GM23338 (cell line): ENCODE measurements at regions not wholly inside any gene's neighbourhood (a gene's known extent, or its start where the extent isn't known, plus 50 kb on each side); places are given as distances from the start of the nearest gene placed in this dataset.

Experiments used
- ATAC-seq: fragments of 200-7000 bp; cut with Tn5 transposase; 3 replicates; pipeline ENCODE4 v1.9.1; 2020
- DNase-seq: peaks from one replicate; pipeline ENCODE4 v3.0.0-alpha.2; 2015; ENCODE audit warnings: low spot score
- H2AFZ ChIP-seq: fragments of 200-600 bp; sonication (generic); 2 replicates; pipeline ENCODE4 v1.8.0; 2016; ENCODE audit warnings: antibody characterized with exemption, mild to moderate bottlenecking, moderate library complexity
- H3F3A ChIP-seq: fragments of 200-600 bp; sonication (generic); replicated peaks from 2 replicates; pipeline ENCODE4 v1.8.0; 2017; ENCODE audit warnings: antibody characterized with exemption, mixed run types, low read depth
- H3K27ac ChIP-seq: fragments of 200-600 bp; sonication (generic); 2 replicates; pipeline ENCODE4 v1.6.1; 2016; ENCODE audit warnings: low read depth
- H3K27me3 ChIP-seq: fragments of 200-600 bp; sonication (generic); 2 replicates; pipeline ENCODE4 v1.8.0; 2016; ENCODE audit warnings: mild to moderate bottlenecking, mixed run types, moderate library complexity; ENCODE audit not compliant: insufficient read depth
- H3K36me3 ChIP-seq: fragments of 200-600 bp; sonication (generic); 2 replicates; pipeline ENCODE4 v1.8.0; 2016; ENCODE audit warnings: mild to moderate bottlenecking; ENCODE audit not compliant: insufficient read depth
- H3K4me1 ChIP-seq: fragments of 200-600 bp; sonication (generic); 2 replicates; pipeline ENCODE4 v1.8.0; 2016; ENCODE audit warnings: mild to moderate bottlenecking, moderate library complexity; ENCODE audit not compliant: insufficient read depth
- H3K4me2 ChIP-seq: fragments of 200-600 bp; sonication (generic); 2 replicates; pipeline ENCODE4 v1.7.1; 2017; ENCODE audit warnings: mixed run types
- H3K4me3 ChIP-seq: fragments of 200-600 bp; sonication (generic); 2 replicates; pipeline ENCODE4 v1.6.1; 2016; ENCODE audit warnings: mixed run types
- H3K79me2 ChIP-seq: fragments of 200-600 bp; sonication (generic); replicated peaks from 2 replicates; pipeline ENCODE4 v1.8.0; 2017; ENCODE audit warnings: mild to moderate bottlenecking; ENCODE audit not compliant: insufficient read depth
- H3K9me2 ChIP-seq: fragments of 200-600 bp; sonication (generic); 2 replicates; pipeline ENCODE4 v1.8.0; 2017; ENCODE audit not compliant: insufficient read depth
- H4K20me1 ChIP-seq: fragments of 200-600 bp; sonication (generic); replicated peaks from 2 replicates; pipeline ENCODE4 v1.8.0; 2017; ENCODE audit warnings: mild to moderate bottlenecking; ENCODE audit not compliant: insufficient read depth
- H3K27ac Mint-ChIP-seq: 2 replicates; pipeline ENCODE4 v1.8.0; 2020; ENCODE audit warnings: inconsistent platforms, mild to moderate bottlenecking, moderate library complexity, mixed read lengths
- H3K27me3 Mint-ChIP-seq: 3 replicates; pipeline ENCODE4 v1.8.0; 2022; ENCODE audit warnings: low read depth, mild to moderate bottlenecking, moderate library complexity, mixed read lengths, inconsistent platforms; ENCODE audit not compliant: insufficient read depth, poor library complexity
- H3K36me3 Mint-ChIP-seq: 3 replicates; pipeline ENCODE4 v1.8.0; 2021; ENCODE audit warnings: low read depth, mild to moderate bottlenecking, inconsistent platforms, moderate library complexity, mixed read lengths
- H3K4me1 Mint-ChIP-seq: 3 replicates; pipeline ENCODE4 v1.8.0; 2020; ENCODE audit warnings: mild to moderate bottlenecking, inconsistent platforms, mixed read lengths
- H3K4me3 Mint-ChIP-seq: 3 replicates; pipeline ENCODE4 v1.8.0; 2021; ENCODE audit warnings: moderate library complexity, mild to moderate bottlenecking, inconsistent platforms, mixed read lengths
- H3K9me3 Mint-ChIP-seq: 3 replicates; pipeline ENCODE4 v1.8.0; 2020; ENCODE audit warnings: moderate library complexity, mild to moderate bottlenecking, inconsistent platforms, mixed read lengths
- EZH2 ChIP-seq: fragments of 200-600 bp; sonication (generic); IDR thresholded peaks from one replicate; pipeline ENCODE4 v1.8.0; 2017; ENCODE audit warnings: antibody characterized with exemption, mild to moderate bottlenecking, low read depth; ENCODE audit not compliant: unreplicated experiment
- EZH2phosphoT487 ChIP-seq: fragments of 200-600 bp; sonication (generic); IDR thresholded peaks from one replicate; pipeline ENCODE4 v1.8.1; 2018; ENCODE audit warnings: antibody characterized with exemption; ENCODE audit not compliant: unreplicated experiment
- JUNB ChIP-seq: IDR thresholded peaks from one replicate; pipeline ENCODE4 v1.6.1; 2016; ENCODE audit warnings: antibody characterized with exemption; ENCODE audit not compliant: unreplicated experiment
- NANOG ChIP-seq: IDR thresholded peaks from 2 replicates; pipeline ENCODE4 v1.6.1; 2016; ENCODE audit warnings: antibody characterized with exemption, borderline replicate concordance
- POLR2AphosphoS5 ChIP-seq: IDR thresholded peaks from 2 replicates; pipeline ENCODE4 v1.6.1; 2016; ENCODE audit warnings: antibody characterized with exemption, low read depth
- STAT1 ChIP-seq: IDR thresholded peaks from one replicate; pipeline ENCODE4 v1.6.1; 2016; ENCODE audit warnings: antibody characterized with exemption; ENCODE audit not compliant: unreplicated experiment
- ZNF114 ChIP-seq: fragments of 250-450 bp; sonication (Bioruptor Pico); IDR thresholded peaks from 2 replicates; pipeline ENCODE4 v1.5.0; 2020; ENCODE audit warnings: mild to moderate bottlenecking, moderate library complexity
- ZNF331 ChIP-seq: fragments of 250-450 bp; sonication (Bioruptor Pico); IDR thresholded peaks from 2 replicates; pipeline ENCODE4 v1.5.0; 2020; ENCODE audit warnings: low read depth, mild to moderate bottlenecking, moderate library complexity
- ZNF462 ChIP-seq: fragments of 250-450 bp; sonication (Bioruptor Pico); IDR thresholded peaks from 2 replicates; pipeline ENCODE4 v1.5.0; 2020; ENCODE audit warnings: mild to moderate bottlenecking, moderate library complexity
- TF ChIP-seq, protein P1 (sequence below): IDR thresholded peaks from 2 replicates; pipeline ENCODE4 v1.6.1; 2016; ENCODE audit warnings: antibody characterized with exemption
- TF ChIP-seq, protein P2 (sequence below): IDR thresholded peaks from one replicate; pipeline ENCODE4 v1.6.1; 2018; ENCODE audit warnings: antibody characterized with exemption; ENCODE audit not compliant: unreplicated experiment

DNA sequence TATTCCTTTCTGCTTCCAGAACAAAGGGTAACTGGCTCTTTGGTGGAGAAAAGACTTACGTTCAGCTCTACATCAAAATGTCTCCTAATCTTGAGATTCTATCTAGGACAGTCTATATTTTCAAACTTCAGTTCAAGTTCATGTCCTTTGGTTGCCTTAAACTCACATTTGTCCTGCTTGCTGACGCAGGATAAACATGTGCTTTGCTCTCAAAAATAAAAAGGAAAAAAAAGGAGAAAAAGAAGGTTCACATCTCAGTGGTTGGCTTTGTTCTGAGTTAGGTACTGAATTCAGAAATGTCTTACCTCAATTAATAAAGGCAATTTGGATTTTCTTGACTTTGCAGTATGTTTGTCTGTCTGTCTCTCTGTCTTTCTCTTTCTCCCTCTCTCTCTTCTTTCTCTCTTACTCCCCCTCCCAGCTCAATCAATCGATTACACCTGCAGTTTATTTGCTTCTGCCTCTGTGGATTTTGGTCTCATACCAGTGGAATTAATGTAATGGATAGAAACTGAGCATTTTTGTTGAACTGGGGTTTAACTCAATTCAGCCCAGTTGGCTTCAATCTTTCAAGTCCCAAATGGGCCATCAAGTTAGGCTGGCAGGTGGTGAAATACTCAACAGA, 72.2 kb upstream of the ADRB1 start:
- H3F3A ChIP-seq = no peaks in the 10 kb centered on the region
- peaks cover 13% of the 10 kb centered on the region for H3K36me3 Mint-ChIP-seq
- peaks cover 29% of the 10 kb centered on the region for H3K9me3 Mint-ChIP-seq
- no peak for DNase-seq
- H3K4me1 ChIP-seq = no peaks in the 10 kb centered on the region
- no peak for ATAC-seq
- no peak overlapping the region for H3K27ac ChIP-seq
- TF ChIP-seq NANOG (no peak), ZNF114 (CRISPR knock-in tag) (no peak), ZNF331 (CRISPR knock-in tag) (no peak), STAT1 (no peak), ZNF462 (no peak), EZH2 (no peak), JUNB (no peak), EZH2phosphoT487 (no peak), POLR2AphosphoS5 (no peak)
- TF ChIP-seq, protein P1, sequence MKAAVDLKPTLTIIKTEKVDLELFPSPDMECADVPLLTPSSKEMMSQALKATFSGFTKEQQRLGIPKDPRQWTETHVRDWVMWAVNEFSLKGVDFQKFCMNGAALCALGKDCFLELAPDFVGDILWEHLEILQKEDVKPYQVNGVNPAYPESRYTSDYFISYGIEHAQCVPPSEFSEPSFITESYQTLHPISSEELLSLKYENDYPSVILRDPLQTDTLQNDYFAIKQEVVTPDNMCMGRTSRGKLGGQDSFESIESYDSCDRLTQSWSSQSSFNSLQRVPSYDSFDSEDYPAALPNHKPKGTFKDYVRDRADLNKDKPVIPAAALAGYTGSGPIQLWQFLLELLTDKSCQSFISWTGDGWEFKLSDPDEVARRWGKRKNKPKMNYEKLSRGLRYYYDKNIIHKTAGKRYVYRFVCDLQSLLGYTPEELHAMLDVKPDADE = no peak
- TF ChIP-seq, protein P2, sequence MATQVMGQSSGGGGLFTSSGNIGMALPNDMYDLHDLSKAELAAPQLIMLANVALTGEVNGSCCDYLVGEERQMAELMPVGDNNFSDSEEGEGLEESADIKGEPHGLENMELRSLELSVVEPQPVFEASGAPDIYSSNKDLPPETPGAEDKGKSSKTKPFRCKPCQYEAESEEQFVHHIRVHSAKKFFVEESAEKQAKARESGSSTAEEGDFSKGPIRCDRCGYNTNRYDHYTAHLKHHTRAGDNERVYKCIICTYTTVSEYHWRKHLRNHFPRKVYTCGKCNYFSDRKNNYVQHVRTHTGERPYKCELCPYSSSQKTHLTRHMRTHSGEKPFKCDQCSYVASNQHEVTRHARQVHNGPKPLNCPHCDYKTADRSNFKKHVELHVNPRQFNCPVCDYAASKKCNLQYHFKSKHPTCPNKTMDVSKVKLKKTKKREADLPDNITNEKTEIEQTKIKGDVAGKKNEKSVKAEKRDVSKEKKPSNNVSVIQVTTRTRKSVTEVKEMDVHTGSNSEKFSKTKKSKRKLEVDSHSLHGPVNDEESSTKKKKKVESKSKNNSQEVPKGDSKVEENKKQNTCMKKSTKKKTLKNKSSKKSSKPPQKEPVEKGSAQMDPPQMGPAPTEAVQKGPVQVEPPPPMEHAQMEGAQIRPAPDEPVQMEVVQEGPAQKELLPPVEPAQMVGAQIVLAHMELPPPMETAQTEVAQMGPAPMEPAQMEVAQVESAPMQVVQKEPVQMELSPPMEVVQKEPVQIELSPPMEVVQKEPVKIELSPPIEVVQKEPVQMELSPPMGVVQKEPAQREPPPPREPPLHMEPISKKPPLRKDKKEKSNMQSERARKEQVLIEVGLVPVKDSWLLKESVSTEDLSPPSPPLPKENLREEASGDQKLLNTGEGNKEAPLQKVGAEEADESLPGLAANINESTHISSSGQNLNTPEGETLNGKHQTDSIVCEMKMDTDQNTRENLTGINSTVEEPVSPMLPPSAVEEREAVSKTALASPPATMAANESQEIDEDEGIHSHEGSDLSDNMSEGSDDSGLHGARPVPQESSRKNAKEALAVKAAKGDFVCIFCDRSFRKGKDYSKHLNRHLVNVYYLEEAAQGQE = no peak
- no peak overlapping the region for H3K4me3 ChIP-seq
- no peak overlapping the region for H3K4me2 ChIP-seq
- peaks cover 4% of the 10 kb centered on the region; the same call in 1 of the 2 replicates for H3K36me3 ChIP-seq
- H3K27ac Mint-ChIP-seq = no peak overlapping the region
- no peaks in the 10 kb centered on the region for H4K20me1 ChIP-seq
- H2AFZ ChIP-seq = no peak overlapping the region
- no peaks in the 10 kb centered on the region for H3K27me3 ChIP-seq
- 0 out of 2 replicates have a peak, but pooled peaks cover 3% of the 10 kb centered on the region for H3K9me2 ChIP-seq
- H3K27me3 Mint-ChIP-seq = peaks cover 4% of the 10 kb centered on the region
- H3K79me2 ChIP-seq = no peaks in the 10 kb centered on the region
- peaks cover 8% of the 10 kb centered on the region; the same call in 1 of the 3 replicates for H3K4me1 Mint-ChIP-seq
- H3K4me3 Mint-ChIP-seq = no peak overlapping the region
